Common myeloid progenitor, CD34-positive (primary cell): ENCODE measurements at regions not wholly inside any gene's neighbourhood (a gene's known extent, or its start where the extent isn't known, plus 50 kb on each side); places are given as distances from the start of the nearest gene placed in this dataset.

ENCODE experiments used
- CTCF ChIA-PET: fragments of 350-600 bp; sonication (Branson Sonifier 250); formaldehyde crosslinking; loops from one replicate; lab custom pipeline; 2021; ENCODE audit warnings: antibody characterized with exemption; lab: Charles Lee
- POLR2A ChIA-PET: fragments of 350-600 bp; sonication (Branson Sonifier 250); formaldehyde crosslinking; loops from one replicate; lab custom pipeline; 2021; ENCODE audit warnings: antibody characterized with exemption; lab: Charles Lee
- DNase-seq, 3 donors: peaks; one replicate each; pipeline versions ENCODE4 v3.0.0 to v3.0.0-alpha.2; 2013
- H3K27ac ChIP-seq, 2 experiments: 1 replicate in 1 of 2; 2 replicates in 1 of 2; pipeline ENCODE4 v1.7.0; 2013; ENCODE audit warnings: inconsistent platforms in 2 of 2, low read length in 2 of 2, mild to moderate bottlenecking in 2 of 2, low read depth in 1 of 2, moderate library complexity in 1 of 2; ENCODE audit not compliant: severe bottlenecking in 2 of 2, insufficient read depth in 1 of 2, poor library complexity in 1 of 2
- H3K27me3 ChIP-seq, 5 experiments: replicated peaks in 2 of 5; 1 replicate in 3 of 5; 2 replicates in 2 of 5; pipeline versions ENCODE4 v1.6.1 to v1.7.0; 2013; ENCODE audit warnings: low read length in 4 of 5, mild to moderate bottlenecking in 2 of 5, moderate library complexity in 2 of 5, inconsistent platforms in 1 of 5; ENCODE audit not compliant: insufficient read depth in 5 of 5, control insufficient read depth in 4 of 5
- H3K36me3 ChIP-seq, 4 experiments: 1 replicate in 2 of 4; 2 replicates in 2 of 4; pipeline versions ENCODE4 v1.6.1 to v1.7.0; 2013; ENCODE audit warnings: low read length in 3 of 4, control low read depth in 1 of 4, mild to moderate bottlenecking in 1 of 4; ENCODE audit not compliant: control insufficient read depth in 4 of 4, insufficient read depth in 4 of 4
- H3K4me1 ChIP-seq, 4 experiments: 1 replicate in 3 of 4; 2 replicates in 1 of 4; pipeline versions ENCODE4 v1.6.1 to v1.7.1; 2013; ENCODE audit warnings: low read length in 3 of 4, mild to moderate bottlenecking in 3 of 4, control low read depth in 1 of 4, inconsistent platforms in 1 of 4, moderate library complexity in 1 of 4; ENCODE audit not compliant: control insufficient read depth in 4 of 4, insufficient read depth in 4 of 4; ENCODE audit errors: control extremely low read depth in 1 of 4
- H3K4me3 ChIP-seq, 7 experiments: 1 replicate in 4 of 7; 2 replicates in 3 of 7; pipeline versions ENCODE4 v1.5.1 to v1.7.0; 2013; ENCODE audit warnings: mild to moderate bottlenecking in 7 of 7, low read length in 6 of 7, moderate library complexity in 6 of 7, inconsistent platforms in 2 of 7, low read depth in 2 of 7, control low read depth in 1 of 7; ENCODE audit not compliant: insufficient read depth in 4 of 7, control insufficient read depth in 1 of 7; ENCODE audit errors: extremely low read depth in 1 of 7
- H3K9me3 ChIP-seq, 5 experiments: 1 replicate in 4 of 5; 2 replicates in 1 of 5; pipeline versions ENCODE4 v1.6.1 to v1.7.1; 2013; ENCODE audit warnings: low read length in 4 of 5, mild to moderate bottlenecking in 2 of 5, inconsistent platforms in 1 of 5, low read depth in 1 of 5, moderate library complexity in 1 of 5; ENCODE audit not compliant: control insufficient read depth in 4 of 5, insufficient read depth in 2 of 5; ENCODE audit errors: control extremely low read depth in 1 of 5
- WGBS: methylation state at CpG from one replicate; pipeline ENCODE4 v1.1.5; 2013; ENCODE audit not compliant: insufficient coverage; 5-methylcytosine and 5-hydroxymethylcytosine counted together

- H3K9me3 ChIP-seq, result peaks cover 0 to 3% (median 0%) of the 10 kb centered on the region in 5 experiments
- H3K27ac ChIP-seq, result no peak overlapping the region
- H3K36me3 ChIP-seq, result no peaks in the 10 kb centered on the region
- peaks cover 0 to 2% (median 0%) of the 10 kb centered on the region in 5 experiments for H3K27me3 ChIP-seq
- POLR2A ChIA-PET, result no interaction called here
- DNase-seq, result peak in 1 of 3 donors; percentile 10
- 89% methylated on average over 3 of the region's 6 CpGs for WGBS
- CTCF ChIA-PET, result no interaction called here
- H3K4me1 ChIP-seq, result no peaks in the 10 kb centered on the region
- H3K4me3 ChIP-seq, result no peak overlapping the region
Measured at GRCh38 chr9:109579191-109579948, 81.3 kb upstream of the PTPN3 start.

DNA sequence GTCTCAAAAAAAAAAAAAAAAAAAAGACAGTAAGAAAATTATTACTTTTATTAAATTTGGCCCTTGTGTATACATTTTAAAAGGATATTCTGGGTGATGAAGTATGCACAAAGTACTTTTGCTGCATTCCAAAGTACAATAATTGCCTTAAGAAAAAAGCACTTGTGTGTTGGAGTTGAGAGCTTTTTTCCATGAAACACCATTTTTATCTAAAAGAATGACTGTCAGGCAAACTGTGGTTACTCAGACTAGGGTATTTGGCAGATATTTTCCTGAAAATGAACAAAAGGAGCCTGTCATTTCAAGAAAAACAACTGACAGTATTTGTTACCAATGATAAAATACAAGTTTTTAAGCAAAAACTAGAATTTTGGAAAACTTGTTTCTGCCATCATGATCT is 84.3 kb upstream of the PTPN3 start:
- Histone ChIP-seq H3K9me3 (peaks cover 0 to 3% (median 0%) of the 10 kb centered on the region in 5 experiments), H3K36me3 (no peaks in the 10 kb centered on the region), H3K4me1 (no peaks in the 10 kb centered on the region), H3K4me3 (no peak overlapping the region), H3K27ac (no peak overlapping the region), H3K27me3 (peaks cover 0 to 7% (median 2%) of the 10 kb centered on the region in 5 experiments)
- POLR2A ChIA-PET, result no interaction called here
- CTCF ChIA-PET, result interaction anchor here (1.4 kb wide), 1 partner anchor 8 kb away, joined by 3 read pairs; no protein-coding TSS in a partner anchor
- DNase-seq, result no peak

- Histone ChIP-seq H3K27ac (no peak overlapping the region), H3K27me3 (peaks cover 0 to 12% (median 3%) of the 10 kb centered on the region in 5 experiments), H3K9me3 (peaks cover 0 to 4% (median 0%) of the 10 kb centered on the region in 5 experiments), H3K36me3 (no peaks in the 10 kb centered on the region), H3K4me1 (no peaks in the 10 kb centered on the region), H3K4me3 (no peak overlapping the region)
- ChIA-PET POLR2A (no interaction called here), CTCF (interaction anchor here (0.8 to 1.4 kb wide), 2 partner anchors 10 to 13 kb away, joined by 3 to 9 read pairs; no protein-coding TSS in a partner anchor)
- no peak for DNase-seq
- 78% methylated on average over 3 of the region's 4 CpGs for WGBS
Measured at GRCh38 chr9:109584205-109584604, 86.1 kb upstream of the PTPN3 start.

- WGBS, result 84% methylated on average over 6 of the region's 7 CpGs
- no peak for DNase-seq
- H3K9me3 ChIP-seq, result peaks cover 0 to 7% (median 0%) of the 10 kb centered on the region in 5 experiments
- no peak overlapping the region for H3K27ac ChIP-seq
- CTCF ChIA-PET, result no interaction called here
- H3K36me3 ChIP-seq, result no peaks in the 10 kb centered on the region
- H3K4me1 ChIP-seq, result peaks cover 0 to 6% (median under 1%) of the 10 kb centered on the region in 4 experiments
- H3K4me3 ChIP-seq, result no peak overlapping the region
- POLR2A ChIA-PET, result no interaction called here
- H3K27me3 ChIP-seq, result peaks cover 0 to 12% (median 3%) of the 10 kb centered on the region in 5 experiments
Measured at GRCh38 chr9:109585796-109586195, 87.7 kb upstream of the PTPN3 start.

DNA sequence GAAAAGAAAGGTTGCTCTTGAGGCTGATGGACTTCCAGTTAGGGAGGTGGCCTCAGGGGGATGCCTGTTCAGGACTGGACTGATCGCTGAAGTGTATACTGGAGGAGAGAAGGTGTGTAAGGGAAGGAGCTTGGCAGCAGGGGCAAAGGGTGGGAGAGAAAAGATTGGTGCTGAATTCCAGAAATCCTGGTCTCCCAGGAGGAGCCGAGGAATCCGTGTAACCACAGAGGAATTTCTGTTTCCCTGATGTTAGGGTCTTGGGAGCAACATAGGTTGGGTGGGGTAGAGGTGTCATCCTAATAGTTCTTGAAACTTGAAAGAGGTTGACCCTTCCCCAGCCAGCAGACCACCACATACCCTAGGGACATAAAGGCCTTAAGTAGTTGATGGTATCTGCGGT is 88.9 kb upstream of the PTPN3 start:
- H3K4me3 ChIP-seq, result no peak overlapping the region

GRCh38 chr9:109588415-109588814 is 90.3 kb upstream of the PTPN3 start:
- WGBS, result 79% methylated on average over 2 of the region's 3 CpGs
- no peak overlapping the region for H3K27ac ChIP-seq
- H3K27me3 ChIP-seq, result peaks cover 0 to 12% (median 3%) of the 10 kb centered on the region in 5 experiments
- H3K4me1 ChIP-seq, result peaks cover 0 to 20% (median 4%) of the 10 kb centered on the region in 4 experiments
- no peaks in the 10 kb centered on the region for H3K36me3 ChIP-seq
- POLR2A ChIA-PET, result no interaction called here
- peaks cover 0 to 3% (median 0%) of the 10 kb centered on the region in 5 experiments for H3K9me3 ChIP-seq
- DNase-seq, result no peak
- H3K4me3 ChIP-seq, result no peak overlapping the region
- CTCF ChIA-PET, result no interaction called here

More for the DNA sequence above, 88.9 kb upstream of the PTPN3 start:
- H3K9me3 ChIP-seq, result peaks cover 0 to 7% (median 0%) of the 10 kb centered on the region in 5 experiments
- no peak for DNase-seq
- no peaks in the 10 kb centered on the region for H3K36me3 ChIP-seq
- no peak overlapping the region for H3K27ac ChIP-seq
- peaks cover 0 to 12% (median 3%) of the 10 kb centered on the region in 5 experiments for H3K27me3 ChIP-seq
- ChIA-PET POLR2A (no interaction called here), CTCF (no interaction called here)
- H3K4me1 ChIP-seq, result peaks cover 0 to 18% (median 4%) of the 10 kb centered on the region in 4 experiments
- 96% methylated on average over 4 of the region's 4 CpGs for WGBS

DNA sequence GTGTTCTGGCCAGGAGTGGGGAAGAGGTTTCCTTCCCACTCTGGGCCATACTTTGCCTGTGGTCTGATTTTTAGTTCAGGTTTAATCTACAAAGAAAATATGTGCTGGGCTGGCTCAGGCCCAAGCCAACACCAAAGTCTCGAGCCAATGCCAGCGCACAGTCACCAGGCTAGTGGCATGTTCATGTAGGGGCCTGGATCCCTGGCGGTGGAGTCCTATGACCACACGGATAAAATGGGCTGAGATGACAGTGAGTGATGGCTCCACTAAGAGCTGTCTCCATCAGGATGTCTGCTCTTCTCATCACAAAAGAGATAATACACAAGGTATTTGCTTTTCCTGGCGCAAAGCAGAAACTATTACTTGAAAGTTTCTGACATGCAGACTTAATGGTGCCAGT is 92.9 kb upstream of the PTPN3 start:
- no peak overlapping the region for H3K27ac ChIP-seq
- H3K36me3 ChIP-seq, result no peaks in the 10 kb centered on the region
- peaks cover 0 to 3% (median 0%) of the 10 kb centered on the region in 5 experiments for H3K9me3 ChIP-seq
- H3K27me3 ChIP-seq, result peaks cover 0 to 8% (median 3%) of the 10 kb centered on the region in 5 experiments
- POLR2A ChIA-PET, result no interaction called here
- no peak overlapping the region for H3K4me3 ChIP-seq
- WGBS, result 3% methylated on average over 4 of the region's 5 CpGs
- peak; percentile 48 to 81 (median 72) for DNase-seq
- CTCF ChIA-PET, result no interaction called here
- peaks cover 0 to 20% (median 4%) of the 10 kb centered on the region in 4 experiments for H3K4me1 ChIP-seq
